ENCODE measurements at regions not wholly inside any gene's neighbourhood (a gene's known extent, or its start where the extent isn't known, plus 50 kb on each side); places are given as distances from the start of the nearest gene placed in this dataset.

DNA sequence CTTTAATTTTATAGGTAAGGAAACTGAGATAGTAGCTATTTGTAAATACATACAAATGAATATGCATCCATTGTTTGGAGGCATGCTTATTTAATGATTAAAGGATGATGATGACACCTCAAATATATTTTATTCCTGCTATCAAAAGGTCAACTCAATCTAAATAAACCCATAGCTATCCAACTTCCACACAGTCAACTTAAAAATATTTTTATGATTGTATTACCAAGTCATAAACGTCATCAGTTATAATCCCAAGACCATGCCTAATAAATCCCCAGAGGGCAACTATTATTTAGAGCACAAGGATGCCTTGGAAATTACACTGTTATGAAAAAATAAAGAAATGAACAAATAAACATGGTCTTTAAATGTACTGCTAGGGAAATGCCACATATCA, 102.1 kb downstream of the MPP7 start:
- TF ChIP-seq, protein P1, sequence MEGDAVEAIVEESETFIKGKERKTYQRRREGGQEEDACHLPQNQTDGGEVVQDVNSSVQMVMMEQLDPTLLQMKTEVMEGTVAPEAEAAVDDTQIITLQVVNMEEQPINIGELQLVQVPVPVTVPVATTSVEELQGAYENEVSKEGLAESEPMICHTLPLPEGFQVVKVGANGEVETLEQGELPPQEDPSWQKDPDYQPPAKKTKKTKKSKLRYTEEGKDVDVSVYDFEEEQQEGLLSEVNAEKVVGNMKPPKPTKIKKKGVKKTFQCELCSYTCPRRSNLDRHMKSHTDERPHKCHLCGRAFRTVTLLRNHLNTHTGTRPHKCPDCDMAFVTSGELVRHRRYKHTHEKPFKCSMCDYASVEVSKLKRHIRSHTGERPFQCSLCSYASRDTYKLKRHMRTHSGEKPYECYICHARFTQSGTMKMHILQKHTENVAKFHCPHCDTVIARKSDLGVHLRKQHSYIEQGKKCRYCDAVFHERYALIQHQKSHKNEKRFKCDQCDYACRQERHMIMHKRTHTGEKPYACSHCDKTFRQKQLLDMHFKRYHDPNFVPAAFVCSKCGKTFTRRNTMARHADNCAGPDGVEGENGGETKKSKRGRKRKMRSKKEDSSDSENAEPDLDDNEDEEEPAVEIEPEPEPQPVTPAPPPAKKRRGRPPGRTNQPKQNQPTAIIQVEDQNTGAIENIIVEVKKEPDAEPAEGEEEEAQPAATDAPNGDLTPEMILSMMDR (IDR thresholded peaks at IDR 0.05 in 4 of 5, conservative IDR thresholded peaks at IDR 0.05 in 1 of 5), result no peak
- no peak for TF ChIP-seq POLR2A (IDR thresholded peaks at IDR 0.05)
